ENCODE measurements at regions not wholly inside any gene's neighbourhood (a gene's known extent, or its start where the extent isn't known, plus 50 kb on each side); places are given as distances from the start of the nearest gene placed in this dataset.

GRCh38 chr4:153062652-153063168, 126.6 kb downstream of the FHDC1 start:
- intact Hi-C loops (cut with micrococcal nuclease; ENCODE audit: unreplicated experiment) (no loop called here), in situ Hi-C loops (cut with HindIII; ENCODE audit: low pct_unique_long_range_greater_than_20kb, low sequenced_read_pairs) (no loop called here)
- H3K9me3 ChIP-seq (ENCODE audit: control insufficient read depth, insufficient read depth, low read depth, low read length) = no peaks in the 10 kb centered on the region
- no peaks in the 10 kb centered on the region for H3K4me1 ChIP-seq (ENCODE audit: control insufficient read depth, insufficient read depth, low read length)
- ATAC-seq (no peak), DNase-seq (ENCODE audit: low read depth, low spot score) (no peak)
- ChIA-PET CTCF (no interaction called here), POLR2A (no interaction called here)
- no peak for TF ChIP-seq TCF7L2 (IDR thresholded peaks at IDR 0.05; ENCODE audit: low read depth, low read length)
- TF ChIP-seq, protein P1, sequence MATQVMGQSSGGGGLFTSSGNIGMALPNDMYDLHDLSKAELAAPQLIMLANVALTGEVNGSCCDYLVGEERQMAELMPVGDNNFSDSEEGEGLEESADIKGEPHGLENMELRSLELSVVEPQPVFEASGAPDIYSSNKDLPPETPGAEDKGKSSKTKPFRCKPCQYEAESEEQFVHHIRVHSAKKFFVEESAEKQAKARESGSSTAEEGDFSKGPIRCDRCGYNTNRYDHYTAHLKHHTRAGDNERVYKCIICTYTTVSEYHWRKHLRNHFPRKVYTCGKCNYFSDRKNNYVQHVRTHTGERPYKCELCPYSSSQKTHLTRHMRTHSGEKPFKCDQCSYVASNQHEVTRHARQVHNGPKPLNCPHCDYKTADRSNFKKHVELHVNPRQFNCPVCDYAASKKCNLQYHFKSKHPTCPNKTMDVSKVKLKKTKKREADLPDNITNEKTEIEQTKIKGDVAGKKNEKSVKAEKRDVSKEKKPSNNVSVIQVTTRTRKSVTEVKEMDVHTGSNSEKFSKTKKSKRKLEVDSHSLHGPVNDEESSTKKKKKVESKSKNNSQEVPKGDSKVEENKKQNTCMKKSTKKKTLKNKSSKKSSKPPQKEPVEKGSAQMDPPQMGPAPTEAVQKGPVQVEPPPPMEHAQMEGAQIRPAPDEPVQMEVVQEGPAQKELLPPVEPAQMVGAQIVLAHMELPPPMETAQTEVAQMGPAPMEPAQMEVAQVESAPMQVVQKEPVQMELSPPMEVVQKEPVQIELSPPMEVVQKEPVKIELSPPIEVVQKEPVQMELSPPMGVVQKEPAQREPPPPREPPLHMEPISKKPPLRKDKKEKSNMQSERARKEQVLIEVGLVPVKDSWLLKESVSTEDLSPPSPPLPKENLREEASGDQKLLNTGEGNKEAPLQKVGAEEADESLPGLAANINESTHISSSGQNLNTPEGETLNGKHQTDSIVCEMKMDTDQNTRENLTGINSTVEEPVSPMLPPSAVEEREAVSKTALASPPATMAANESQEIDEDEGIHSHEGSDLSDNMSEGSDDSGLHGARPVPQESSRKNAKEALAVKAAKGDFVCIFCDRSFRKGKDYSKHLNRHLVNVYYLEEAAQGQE (IDR thresholded peaks at IDR 0.05; ENCODE audit: insufficient read depth in 1 of 2, low read depth in 2 of 2, low read length in 1 of 2) = no peak
- TF ChIP-seq SIN3A (IDR thresholded peaks at IDR 0.05; ENCODE audit: borderline replicate concordance, insufficient read depth, low read depth, low read length) = no peak
- no peak for TF ChIP-seq POLR2AphosphoS5 (IDR thresholded peaks at IDR 0.05; ENCODE audit: low read depth, low read length)
- TF ChIP-seq, protein P2, sequence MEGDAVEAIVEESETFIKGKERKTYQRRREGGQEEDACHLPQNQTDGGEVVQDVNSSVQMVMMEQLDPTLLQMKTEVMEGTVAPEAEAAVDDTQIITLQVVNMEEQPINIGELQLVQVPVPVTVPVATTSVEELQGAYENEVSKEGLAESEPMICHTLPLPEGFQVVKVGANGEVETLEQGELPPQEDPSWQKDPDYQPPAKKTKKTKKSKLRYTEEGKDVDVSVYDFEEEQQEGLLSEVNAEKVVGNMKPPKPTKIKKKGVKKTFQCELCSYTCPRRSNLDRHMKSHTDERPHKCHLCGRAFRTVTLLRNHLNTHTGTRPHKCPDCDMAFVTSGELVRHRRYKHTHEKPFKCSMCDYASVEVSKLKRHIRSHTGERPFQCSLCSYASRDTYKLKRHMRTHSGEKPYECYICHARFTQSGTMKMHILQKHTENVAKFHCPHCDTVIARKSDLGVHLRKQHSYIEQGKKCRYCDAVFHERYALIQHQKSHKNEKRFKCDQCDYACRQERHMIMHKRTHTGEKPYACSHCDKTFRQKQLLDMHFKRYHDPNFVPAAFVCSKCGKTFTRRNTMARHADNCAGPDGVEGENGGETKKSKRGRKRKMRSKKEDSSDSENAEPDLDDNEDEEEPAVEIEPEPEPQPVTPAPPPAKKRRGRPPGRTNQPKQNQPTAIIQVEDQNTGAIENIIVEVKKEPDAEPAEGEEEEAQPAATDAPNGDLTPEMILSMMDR (IDR thresholded peaks at IDR 0.05) = no peak
- H3K27me3 ChIP-seq (ENCODE audit: control insufficient read depth, insufficient read depth, low read length) = no peaks in the 10 kb centered on the region; the same call in 1 of the 2 replicates
- H3K27ac ChIP-seq (ENCODE audit: low read length) = no peak overlapping the region
- no TSS peak for BruUV-seq (replicated peaks)
- no peak overlapping the region for H3K4me3 ChIP-seq (ENCODE audit: low read depth in 2 of 2, low read length in 2 of 2)
- no peaks in the 10 kb centered on the region for H3K36me3 ChIP-seq (ENCODE audit: control insufficient read depth, insufficient read depth, low read length)

- no peaks in the 10 kb centered on the region for H3K27me3 ChIP-seq (ENCODE audit: control insufficient read depth, insufficient read depth, low read length)
- no peaks in the 10 kb centered on the region for H3K4me1 ChIP-seq (ENCODE audit: control insufficient read depth, insufficient read depth, low read length)
- no peak overlapping the region for H3K27ac ChIP-seq (ENCODE audit: low read length)
- no peak overlapping the region for H3K4me3 ChIP-seq (ENCODE audit: low read depth in 2 of 2, low read length in 2 of 2)
- ChIA-PET POLR2A (no interaction called here), CTCF (no interaction called here)
- no TSS peak for BruUV-seq (replicated peaks)
- H3K36me3 ChIP-seq (ENCODE audit: control insufficient read depth, insufficient read depth, low read length) = no peaks in the 10 kb centered on the region
- ATAC-seq (no peak), DNase-seq (ENCODE audit: low read depth, low spot score) (no peak)
- H3K9me3 ChIP-seq (ENCODE audit: control insufficient read depth, insufficient read depth, low read depth, low read length) = no peaks in the 10 kb centered on the region
- intact Hi-C loops (cut with micrococcal nuclease; ENCODE audit: unreplicated experiment) (no loop called here), in situ Hi-C loops (cut with HindIII; ENCODE audit: low pct_unique_long_range_greater_than_20kb, low sequenced_read_pairs) (no loop called here)
- TF ChIP-seq, protein P1 (IDR thresholded peaks at IDR 0.05; ENCODE audit: insufficient read depth in 1 of 2, low read depth in 2 of 2, low read length in 1 of 2) = no peak
- TF ChIP-seq, protein P2 (IDR thresholded peaks at IDR 0.05) = no peak
- no peak for TF ChIP-seq POLR2AphosphoS5 (IDR thresholded peaks at IDR 0.05; ENCODE audit: low read depth, low read length)
- no peak for TF ChIP-seq TCF7L2 (IDR thresholded peaks at IDR 0.05; ENCODE audit: low read depth, low read length)
- TF ChIP-seq SIN3A (IDR thresholded peaks at IDR 0.05; ENCODE audit: borderline replicate concordance, insufficient read depth, low read depth, low read length) = no peak
Measured at GRCh38 chr4:153063490-153063889, 127.4 kb downstream of the FHDC1 start.

Measured in Panc1 (cell line).